Left ventricle myocardium superior (tissue), 1 donor: ENCODE measurements at regions not wholly inside any gene's neighbourhood (a gene's known extent, or its start where the extent isn't known, plus 50 kb on each side); places are given as distances from the start of the nearest gene placed in this dataset.
A peak's percentile ranks its signal among the peaks of the same experiment; 100 is the strongest.
"Not testable (repeated sequence)": the region's sequence is repeated elsewhere in the genome, so short reads cannot be mapped to it uniquely, and the experiment has no call there.

Source experiments
- ATAC-seq: fragments of 200-7000 bp; cut with Tn5 transposase; one replicate; pipeline ENCODE4 v1.9.1; 2020; ENCODE audit warnings: mild to moderate bottlenecking, moderate library complexity
- DNase-seq: peaks from one replicate; pipeline ENCODE4 v3.0.0-alpha.2; 2020
- intact Hi-C: fragments of 100-400 bp; cut with micrococcal nuclease; formaldehyde crosslinking; loops from one replicate; pipeline ENCODE4 v1.11.0; 2022
- donor health status: DM: no; HTN: yes; CAD: no; lungs with severe emphysema.

DNA sequence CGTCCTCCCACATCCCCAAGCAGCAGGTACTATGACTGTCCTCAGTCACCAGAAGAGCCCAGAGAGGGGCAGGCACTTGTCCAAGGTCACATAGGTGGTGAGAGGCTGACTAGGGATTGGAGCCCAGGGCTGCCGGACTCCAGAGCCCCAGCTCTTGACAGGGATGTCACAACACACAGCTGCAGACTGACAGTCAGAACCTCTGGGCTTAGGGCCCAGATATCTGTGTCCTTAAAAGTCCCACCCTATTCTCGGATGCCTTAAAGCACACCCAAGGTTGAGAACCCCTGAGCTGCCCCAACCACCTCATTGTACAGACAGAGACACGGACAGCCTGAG, 622.9 kb downstream of the MATN1 start:
- DNase-seq (no peak), ATAC-seq (peak; percentile 74)
- intact Hi-C loops, result no loop called here

DNA sequence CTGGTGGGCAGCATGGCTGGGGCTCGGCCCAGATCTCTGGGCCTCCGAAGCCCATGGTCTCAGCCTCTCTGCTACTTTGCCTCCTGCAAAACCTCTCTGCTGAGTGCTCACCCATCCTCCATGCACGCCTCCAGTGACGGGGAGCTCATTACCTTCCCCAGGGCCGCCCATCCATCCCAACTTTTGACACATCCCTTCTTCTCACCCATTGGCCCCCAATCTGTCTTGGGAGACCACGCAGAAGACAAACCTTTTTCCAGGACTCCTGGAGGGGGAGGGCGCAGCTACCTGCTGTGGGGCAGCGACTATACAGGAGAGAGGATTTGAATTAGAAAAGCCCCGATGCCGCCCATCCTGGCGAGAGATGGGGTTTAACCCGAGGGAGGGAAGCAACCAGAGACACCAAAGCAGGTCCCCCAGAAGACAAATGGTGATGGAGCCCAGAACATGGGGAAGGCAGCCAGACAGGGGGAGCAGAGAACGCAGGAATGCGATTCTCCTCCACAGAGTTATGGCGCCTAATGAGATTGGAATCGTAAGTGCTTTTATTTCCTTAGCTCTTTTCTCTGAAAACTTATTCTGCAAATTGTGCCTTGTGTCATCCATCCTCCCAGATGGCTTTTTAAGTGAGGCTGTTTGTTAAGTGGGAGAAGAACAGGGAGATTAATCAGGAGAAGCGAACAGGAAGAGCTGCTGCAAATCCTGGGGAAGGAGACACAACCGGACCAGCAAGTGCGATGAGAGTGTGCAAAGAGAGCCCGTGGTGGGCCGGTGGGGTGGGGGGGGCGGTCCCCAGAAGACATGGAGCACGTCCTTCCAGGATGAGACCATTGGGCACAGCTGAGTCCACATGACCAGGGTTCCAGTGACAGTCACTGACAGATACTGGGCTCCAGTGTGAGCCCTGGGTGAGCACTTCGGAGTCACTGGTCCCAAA, 623.5 kb downstream of the MATN1 start:
- intact Hi-C loops, result no loop called here
- no peak for DNase-seq
- ATAC-seq, result no peak

DNA sequence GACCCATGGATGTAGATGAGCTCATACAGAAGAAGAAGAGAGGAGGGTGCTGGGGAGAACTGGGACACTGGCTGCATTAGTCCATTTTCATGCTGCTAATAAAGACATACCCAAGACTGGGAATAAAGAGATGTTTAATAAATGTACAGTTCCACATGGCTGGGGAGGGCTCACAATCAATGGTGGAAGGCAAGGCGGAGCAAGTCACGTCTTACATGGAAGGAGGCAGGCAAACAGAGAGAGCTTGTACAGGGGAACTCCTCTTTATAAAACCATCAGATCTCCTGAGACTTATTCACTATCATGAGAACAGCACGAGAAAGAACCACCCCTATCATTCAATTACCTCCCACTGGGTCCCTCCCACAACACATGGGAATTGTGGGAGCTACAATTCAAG, 625.5 kb downstream of the MATN1 start:
- intact Hi-C loops, DNase-seq: not testable (repeated sequence)

DNA sequence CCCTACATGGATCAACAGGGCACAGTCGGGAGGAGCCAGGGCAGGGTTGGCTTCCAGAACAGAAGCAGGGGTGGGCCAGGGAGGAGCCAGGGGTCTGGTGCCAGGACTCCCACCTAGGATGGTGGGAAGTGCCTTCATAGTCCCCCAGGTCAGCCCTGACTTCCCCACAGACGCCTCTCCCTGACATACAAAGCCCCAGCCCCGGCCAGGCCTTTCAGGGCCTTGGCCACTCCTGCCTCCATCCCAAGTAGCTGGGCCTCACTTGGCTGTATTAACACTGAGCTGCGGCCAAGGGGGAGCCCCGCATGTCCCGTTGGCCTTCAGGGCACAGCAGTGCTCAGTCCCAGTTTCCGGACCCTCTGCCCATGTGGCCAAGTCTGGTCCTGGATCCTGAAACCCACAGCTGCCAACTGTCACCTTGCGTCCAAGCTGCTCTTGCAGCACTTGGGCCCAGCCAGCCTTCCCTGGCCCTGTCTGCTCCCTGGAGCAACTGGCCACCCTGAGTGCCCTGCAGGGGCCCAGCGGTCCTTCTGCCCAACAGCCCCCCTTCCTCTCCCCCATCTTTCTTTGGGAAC, 627.8 kb downstream of the MATN1 start:
- ATAC-seq (no peak), DNase-seq (no peak)
- intact Hi-C loops, result no loop called here

More for the DNA sequence above, 625.5 kb downstream of the MATN1 start:
- ATAC-seq, result not testable (repeated sequence)

DNA sequence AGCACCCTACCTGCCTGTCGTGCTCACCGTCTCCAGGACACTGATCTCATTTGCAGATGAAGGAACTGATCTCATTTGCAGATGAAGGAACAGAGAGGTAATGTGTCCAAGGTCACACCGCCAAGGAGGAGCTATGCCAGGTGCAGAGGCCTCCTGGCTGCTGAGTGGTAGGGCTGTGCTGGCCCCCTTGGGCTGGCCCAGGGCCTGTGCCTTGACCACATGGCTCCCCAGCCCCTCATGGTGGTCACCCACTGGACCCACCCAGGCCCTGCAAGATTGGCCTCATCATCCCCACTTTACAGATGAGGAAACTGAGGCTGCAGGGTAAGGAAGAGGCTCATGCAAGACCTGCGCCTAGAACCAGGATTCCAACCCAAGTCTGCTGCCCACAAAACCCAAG, 628.3 kb downstream of the MATN1 start:
- ATAC-seq (no peak), DNase-seq (no peak)
- intact Hi-C loops, result no loop called here

DNA sequence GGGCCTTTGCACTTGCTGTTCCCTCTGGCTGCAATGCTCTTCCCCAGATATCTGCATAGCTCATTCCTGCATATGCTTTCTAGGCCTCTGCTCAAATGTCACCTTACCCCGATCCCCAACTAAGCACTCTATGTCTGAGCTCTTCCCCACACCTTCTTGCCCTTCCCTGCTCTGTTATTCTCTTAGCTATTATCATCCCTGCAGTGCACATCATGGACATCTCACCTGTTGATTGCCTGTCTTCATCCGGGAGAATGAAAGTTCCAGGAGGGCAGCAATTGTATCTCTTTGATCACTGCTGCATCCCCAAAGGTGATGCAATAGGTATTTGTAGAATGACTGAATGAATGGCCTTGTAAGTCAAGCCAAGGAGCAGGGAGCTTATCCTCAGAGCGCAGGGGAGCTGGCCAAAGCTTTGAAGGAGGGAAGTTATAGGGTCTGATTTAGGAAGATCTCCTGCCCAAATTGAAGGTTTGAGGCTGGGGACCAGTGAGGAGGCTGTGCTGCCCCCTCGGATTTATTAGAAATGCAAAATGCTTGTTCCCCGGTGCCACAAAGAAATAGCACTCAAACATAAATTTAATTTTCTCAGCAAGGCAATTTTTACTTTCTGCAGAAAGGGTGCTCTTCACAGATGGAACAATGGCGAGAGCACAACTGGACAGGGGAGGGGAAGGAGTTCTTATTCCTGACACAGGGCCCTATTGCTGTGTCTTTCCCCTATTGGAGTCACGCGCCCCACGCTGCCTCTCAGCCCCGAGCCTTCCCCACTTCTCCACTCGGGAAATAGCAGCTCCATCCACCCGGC, 631.1 kb downstream of the MATN1 start:
- DNase-seq, result no peak
- intact Hi-C loops, result no loop called here
- ATAC-seq, result no peak

DNA sequence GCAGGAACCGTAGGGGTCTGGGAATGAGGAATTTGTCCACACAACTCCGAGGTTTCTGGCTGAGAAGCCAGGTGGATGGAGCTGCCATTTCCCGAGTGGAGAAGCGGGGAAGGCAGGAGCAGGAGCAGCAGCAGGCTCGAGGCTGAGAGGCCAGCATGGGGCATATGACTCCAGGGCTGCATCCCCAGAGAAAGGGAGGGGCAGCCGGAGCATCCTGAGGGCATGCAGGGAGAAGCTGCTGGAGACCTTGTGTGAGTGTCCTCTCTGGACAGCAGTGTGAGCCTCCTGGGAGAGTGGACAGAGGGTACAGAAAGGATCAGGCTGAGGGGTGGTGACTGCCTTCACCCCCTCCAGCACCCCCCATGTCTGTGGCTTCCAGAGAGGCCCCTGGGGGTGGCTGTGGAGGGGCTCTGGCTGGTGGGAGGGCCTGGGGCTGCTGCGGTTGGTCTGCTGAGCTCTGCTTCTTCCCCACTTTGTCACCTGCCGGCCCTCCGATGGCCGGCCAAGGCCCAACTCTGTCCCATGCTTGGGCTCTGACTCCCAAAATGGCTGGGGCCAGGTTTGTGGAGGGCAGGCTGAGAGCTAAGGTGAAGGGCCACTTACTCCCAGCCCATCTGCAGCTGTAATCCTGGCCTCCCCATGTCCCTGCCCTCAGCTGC, 633.1 kb downstream of the MATN1 start:
- ATAC-seq (no peak), DNase-seq (no peak)
- intact Hi-C loops, result no loop called here

DNA sequence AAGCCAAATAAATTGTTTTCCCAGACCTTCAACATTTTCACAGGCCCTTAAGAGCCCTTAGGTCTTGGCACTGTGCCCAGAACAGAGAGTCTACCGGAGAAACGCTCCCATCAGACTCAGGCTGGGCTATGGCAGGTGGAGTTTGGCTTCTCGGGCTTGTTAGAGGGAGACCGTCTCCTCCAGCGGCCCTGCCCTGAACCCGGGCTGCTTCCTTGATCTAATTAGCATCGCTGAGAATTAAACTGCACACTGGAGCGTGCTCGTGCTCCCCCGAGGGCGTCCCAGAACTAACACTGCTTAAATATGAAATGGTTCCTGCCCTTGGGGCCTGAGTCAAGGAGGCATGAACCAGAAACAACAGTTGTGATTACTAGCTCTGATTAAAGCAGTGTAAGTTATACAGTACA, 634.4 kb downstream of the MATN1 start:
- intact Hi-C loops, result loop anchor here (10.0 kb wide), 1 partner anchor 294 kb away; no protein-coding TSS in a partner anchor
- DNase-seq, result peak; percentile 39
- peak; percentile 69 for ATAC-seq

DNA sequence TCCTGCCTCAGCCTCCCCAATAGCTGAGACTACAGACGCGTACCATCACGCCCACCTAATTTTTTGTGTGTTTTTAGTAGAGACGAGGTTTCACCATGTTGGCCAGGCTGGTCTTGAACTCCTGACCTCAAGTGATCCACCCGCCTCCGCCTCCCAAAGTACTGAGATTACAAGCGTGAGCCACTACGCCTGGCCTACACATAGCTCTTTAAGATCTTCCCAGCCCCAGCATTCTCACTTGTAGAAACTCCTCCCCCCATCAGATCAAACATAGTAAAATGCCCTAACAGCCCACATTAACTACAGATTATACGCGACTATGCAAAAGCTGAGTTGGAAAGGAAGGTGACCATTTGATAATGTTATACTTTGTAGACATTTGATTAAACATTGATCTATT, 634.8 kb downstream of the MATN1 start:
- intact Hi-C loops, result loop anchor here (10.0 kb wide), 1 partner anchor 294 kb away; no protein-coding TSS in a partner anchor
- ATAC-seq (no peak), DNase-seq (no peak)

DNA sequence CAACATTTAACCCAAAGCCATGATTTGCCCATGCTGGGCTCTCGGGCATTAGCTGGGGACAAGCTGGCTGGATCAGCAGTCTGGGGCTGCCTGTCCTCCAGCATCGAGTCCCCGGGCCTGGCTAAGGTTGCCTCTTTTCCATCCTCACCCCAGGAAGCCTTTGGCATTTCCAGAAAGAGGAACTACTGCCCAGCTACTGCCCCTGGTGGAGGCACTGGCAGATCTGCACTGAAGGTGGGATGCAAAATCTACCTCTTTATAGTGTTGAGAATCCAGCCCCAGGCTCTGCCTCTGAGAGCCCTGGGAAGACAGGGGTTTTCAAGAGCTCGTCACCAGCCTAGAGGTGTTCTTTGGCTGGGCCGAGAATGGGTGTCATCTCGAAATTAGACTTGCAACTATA, 635.9 kb downstream of the MATN1 start:
- ATAC-seq (no peak), DNase-seq (no peak)
- intact Hi-C loops, result loop anchor here (10.0 kb wide), 1 partner anchor 293 kb away; no protein-coding TSS in a partner anchor

DNA sequence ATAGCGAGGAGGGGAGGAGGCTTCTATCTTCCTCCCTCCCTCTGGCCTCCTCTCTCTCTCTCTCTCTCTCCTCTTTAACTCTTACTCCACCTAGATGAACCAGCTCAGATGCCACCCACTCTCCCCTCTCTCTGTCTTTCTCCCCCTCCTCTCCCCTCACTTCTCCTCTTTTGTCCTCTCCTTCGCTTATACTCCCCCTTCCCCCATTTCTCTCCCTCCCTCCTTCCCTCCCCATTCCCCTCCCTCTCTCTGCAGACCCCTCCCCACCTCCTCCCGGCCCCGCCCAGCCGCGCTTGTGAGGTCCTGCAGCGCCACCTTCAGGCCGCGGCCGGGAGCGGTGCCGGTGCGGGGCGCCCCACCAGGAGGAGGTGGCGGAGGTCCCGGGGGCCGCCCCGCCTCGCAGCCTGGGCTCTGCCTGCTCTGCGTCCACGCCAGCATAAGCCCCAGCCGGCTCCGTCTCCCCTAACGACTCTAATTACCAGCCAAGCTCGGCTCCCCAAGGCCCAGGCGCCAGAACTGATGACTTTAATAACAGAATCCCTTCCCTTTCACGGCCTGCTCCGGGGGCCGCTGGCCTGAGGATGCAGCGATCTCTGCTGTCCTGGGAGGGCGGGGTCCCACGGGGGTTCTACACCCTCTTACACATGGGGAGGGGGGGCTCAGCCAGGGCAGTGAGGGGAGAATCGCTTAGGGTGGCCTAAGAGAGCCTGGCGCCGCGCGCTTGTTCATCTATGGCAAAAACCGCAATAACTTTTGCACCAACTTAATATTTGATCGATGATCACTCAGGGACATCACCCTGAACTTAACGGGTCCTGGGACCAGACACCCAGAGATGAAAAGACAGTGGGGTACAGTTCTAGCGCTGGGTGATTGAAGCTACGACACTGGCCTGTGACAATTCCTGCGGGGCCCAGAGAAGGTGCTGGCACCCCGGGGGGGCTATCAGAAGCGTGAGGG, 637.3 kb downstream of the MATN1 start:
- DNase-seq (peak; percentile 78), ATAC-seq (peak; percentile 61)
- intact Hi-C loops, result loop anchor here (10.0 kb wide), 1 partner anchor 291 kb away; no protein-coding TSS in a partner anchor

DNA sequence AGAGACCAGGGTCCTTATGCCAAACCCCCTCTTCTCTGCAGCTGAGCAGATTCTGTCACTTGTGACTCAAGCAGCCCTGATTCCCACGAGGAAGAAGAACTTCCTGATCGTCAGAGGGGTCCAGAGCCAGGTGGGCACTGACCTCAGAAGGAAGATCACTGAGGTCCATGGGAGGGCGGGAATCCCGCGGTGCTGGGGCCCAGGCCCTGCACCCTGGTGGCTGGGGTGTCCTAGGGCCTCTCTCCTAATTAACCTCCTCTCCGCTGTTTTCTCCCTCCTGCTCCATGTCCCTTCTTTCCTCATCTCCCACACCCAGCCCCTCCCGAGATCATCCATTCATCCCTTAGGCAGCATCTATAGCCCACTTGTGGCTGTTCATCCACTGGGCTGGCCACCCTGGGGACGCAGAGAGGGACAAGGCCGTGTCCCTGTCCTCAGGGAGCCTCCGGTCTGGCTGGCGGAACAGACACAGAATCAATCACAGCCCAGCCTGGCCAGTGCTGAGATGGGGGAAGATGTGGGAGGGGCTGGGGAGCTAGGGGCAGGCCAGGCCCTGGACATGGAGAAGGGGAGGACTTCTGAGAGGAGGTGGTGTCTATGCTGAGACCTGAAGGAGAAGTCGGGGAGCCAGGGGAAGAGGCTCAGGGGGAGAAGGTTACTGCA, 638.3 kb downstream of the MATN1 start:
- ATAC-seq, result no peak
- intact Hi-C loops, result loop anchor here (10.0 kb wide), 1 partner anchor 290 kb away; no protein-coding TSS in a partner anchor
- no peak for DNase-seq

DNA sequence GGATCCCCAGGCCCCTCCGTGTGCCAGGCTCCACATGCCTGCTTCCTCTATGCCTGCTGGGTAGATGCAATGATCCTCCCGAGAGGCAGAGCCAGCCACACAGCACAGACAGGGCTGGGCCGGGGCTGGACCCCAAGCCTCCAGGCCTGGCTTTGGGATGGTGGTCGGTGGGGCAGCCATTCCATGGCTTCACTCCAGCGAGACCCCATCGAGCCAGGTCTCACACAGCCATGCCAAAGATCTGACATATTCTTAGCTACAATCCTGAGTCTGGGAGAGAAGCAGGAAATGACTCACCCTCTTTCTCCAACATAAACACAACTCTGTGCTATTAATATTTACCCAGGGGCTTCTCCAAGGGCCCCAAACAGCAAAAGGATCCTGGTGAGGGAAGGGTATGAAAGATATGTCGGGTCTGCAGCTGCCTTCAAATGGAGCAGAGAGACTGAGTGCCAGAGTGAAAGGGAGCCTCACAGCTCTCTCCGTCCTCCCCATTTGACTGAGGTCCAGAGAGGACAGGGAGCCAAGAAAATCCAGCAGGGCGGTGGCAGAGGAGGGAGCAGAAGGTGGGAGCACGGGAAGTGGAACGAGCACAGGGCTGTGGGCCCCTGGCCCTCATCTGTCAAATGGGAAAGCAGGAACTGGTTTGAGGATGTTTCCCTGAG, 639.5 kb downstream of the MATN1 start:
- no peak for DNase-seq
- ATAC-seq, result peak; percentile 44
- intact Hi-C loops, result loop anchor here (10.0 kb wide), 1 partner anchor 289 kb away; no protein-coding TSS in a partner anchor

DNA sequence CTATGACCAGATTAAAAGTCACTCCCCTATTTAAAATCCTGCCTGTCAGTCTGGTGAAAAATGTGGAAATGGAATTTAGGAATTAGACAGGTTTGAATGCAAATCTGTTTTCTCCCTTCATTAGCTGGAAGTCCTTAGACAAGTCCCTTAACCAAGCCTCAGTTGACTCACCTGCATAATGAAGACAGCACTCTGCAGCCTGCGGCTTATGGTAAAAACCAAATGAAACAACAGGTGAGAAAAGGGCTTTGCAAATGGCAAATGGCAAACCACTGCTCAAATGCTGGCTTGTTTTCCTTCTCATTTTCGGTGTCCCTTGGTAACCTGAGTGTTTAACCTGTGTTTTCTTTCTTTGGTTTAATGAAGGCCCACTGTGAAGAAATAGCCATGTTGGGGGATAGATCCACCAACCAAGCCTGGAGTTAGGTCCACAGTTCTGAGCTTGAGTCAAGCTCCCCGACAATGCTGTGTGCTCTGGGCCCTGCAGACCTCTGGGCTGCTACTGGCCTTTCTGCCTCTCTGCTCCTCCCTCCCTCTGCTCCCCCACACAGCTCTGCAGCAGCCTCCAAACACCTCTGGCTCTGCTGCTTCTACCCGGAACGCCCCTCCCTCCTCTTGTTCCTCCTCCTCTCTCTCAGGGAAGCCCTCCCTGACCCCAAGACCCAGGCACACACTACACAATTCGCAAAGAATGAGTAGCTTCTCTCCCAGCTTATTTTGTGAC, 641.8 kb downstream of the MATN1 start:
- ATAC-seq, result no peak
- no peak for DNase-seq
- intact Hi-C loops, result loop anchor here (10.0 kb wide), 1 partner anchor 287 kb away; no protein-coding TSS in a partner anchor

DNA sequence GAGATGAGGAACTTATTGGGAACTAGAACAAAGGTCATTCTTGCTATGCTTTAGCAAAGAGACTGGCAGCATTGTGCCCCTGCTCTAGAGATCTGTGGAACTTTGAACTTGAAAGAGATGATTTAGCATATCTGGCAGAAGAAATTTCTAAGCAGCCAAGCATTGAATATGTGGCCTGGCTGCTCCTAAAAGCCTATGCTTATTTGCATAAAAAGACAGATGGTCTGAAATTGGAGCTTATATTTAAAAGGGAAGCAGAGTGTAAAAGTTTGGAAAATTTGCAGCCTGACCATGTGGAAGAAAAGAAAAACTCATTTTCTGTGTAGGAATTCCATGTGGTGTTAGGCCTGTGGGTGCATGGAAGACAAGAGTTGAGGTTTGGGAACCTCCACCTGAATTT, 647.5 kb downstream of the MATN1 start:
- DNase-seq, intact Hi-C loops, ATAC-seq: not testable (repeated sequence)

DNA sequence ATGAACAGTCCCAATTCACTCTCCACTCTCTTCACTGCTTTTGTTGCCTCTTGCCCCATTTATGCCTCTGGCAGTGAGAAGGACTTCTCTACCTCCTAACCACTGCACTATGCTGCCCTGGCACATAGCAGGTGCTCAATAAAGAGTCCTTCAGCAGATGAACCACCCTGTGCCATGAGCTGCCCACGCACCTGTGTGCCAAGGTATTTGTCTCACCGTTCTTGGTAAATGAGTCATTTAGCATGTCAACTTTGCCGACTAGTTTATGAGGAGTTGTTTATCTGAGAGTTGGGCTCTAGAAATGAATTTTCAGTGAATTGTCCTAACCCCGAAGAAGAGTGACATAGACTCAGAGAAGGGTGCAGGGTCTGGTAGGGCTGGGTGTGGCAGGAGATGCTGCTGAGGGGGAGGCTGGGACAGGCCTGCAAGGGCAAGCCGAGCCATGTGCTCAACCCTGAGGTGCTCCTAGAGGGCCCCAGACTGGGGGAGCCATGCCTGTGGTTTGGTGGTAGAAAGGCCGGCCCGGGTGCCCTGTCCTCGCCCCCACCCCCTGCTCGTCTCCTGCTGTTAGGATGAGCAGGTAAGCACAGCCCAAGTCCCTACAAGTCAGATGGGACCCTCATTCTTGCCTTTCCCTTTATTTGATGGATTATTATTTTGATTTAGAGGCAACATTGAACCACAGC, 654.5 kb downstream of the MATN1 start:
- no peak for DNase-seq
- intact Hi-C loops, result no loop called here
- ATAC-seq, result no peak
